GM19328 (cell line): ENCODE measurements at regions not wholly inside any gene's neighbourhood (a gene's known extent, or its start where the extent isn't known, plus 50 kb on each side); places are given as distances from the start of the nearest gene placed in this dataset.

Source experiments
- ATAC-seq: cut with Tn5 transposase; IDR thresholded peaks from one replicate; pipeline ENCODE4 v1.9.1; 2021; ENCODE audit warnings: mild to moderate bottlenecking, moderate library complexity; ENCODE audit not compliant: unreplicated experiment

DNA sequence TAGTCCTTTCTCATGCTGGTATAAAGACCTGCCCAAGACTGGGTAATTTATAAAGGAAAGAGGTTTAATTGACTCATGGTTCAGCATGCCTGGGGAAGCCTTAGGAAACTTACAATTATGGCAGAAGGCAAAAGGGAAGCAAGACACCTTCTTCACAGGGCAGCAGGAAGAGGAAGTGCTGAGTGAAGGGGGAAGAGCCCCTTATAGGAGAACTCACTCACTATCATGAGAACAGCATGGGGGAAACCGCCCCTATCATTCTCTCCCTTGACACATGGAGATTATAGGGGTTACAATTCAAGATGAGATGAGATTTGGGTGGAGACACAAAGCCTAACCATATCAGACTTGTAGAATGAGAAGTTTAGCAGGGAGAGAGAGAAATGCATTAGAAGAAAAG, 373.3 kb upstream of the DIAPH2 start:
- no peak for ATAC-seq

DNA sequence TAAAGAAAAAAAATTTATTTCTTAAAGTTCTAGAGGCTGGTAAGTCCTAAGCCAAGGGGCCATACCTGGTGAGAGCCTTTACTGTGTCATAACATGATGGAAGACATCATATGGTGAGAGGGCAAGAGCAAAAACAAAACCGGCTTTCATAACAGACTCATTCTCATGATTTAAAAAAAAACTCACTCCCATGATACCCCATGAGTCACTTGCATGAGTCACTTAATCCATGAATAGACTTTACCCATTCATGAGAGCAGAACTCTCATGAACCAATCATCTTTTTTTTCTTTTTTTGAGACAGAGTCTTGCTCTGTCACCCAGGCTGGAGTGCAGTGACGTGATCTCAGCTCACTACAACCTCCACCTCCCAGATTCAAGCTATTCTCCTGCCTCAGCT, 369.7 kb upstream of the DIAPH2 start:
- no peak for ATAC-seq

DNA sequence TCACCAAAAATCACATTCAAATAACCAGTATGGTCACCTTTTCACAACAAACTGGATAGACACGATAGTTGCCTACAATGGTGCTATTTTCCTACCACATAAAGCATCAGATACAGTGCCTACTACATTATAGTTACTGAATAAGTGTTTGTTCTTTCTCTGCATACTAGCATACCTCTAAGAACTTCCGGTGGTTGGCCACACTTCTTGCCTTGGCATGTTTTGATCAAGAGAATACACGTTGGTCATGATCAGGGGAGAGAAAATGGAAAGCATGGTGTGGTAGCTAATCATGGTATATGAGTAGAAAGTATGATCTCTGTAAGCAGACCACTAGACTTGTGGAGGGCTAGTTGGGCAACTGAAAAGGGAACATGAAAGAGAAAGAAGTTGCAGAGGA, 322.8 kb upstream of the DIAPH2 start:
- no peak for ATAC-seq

DNA sequence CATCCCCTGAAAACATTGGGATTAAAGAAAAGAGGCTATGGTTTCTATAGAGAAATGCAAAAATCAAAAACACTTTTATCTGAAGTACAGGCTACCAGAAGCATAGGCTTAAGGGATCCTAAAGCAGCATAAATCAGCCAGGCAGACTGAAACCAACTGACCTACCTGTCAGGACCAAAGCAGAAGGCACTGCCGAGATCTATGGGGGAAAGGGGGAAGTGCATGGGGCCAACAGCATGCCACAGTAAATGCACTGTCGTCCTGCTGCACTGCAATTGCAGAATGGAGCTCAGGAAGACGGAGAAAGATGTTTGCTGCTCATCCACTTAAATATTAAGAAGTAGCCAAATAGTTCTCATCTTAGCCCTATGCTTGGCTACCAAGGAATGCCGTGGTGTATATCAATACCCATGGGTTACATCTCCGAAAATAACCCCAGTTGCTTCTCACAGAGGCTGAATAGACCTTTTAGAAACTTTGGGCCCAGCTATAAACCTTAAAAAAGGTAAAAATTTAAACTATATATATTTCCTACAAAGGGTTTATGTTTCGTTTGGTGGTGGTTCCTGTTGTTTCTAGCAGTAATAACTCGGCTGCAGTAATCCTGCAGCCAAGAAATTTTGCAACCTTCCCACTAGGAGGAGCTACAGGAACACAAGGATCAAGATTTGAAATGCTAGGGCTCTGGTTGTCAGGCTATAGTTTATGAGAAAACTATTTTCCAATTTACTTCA, 312.2 kb upstream of the DIAPH2 start:
- ATAC-seq = no peak

DNA sequence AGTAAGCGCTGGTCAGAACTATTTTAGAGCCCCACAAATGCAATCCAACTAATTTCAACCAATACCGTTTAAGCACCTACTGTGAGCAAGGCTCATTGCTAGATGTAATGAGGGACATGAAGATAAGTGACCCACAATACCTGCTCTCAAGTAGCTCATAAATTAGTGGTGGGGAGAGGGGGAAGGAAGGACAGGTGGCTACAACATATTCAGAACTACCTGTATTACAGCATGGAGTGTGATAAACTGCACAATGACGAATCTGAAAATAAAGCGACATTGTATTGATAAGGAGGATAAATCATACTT, 311.6 kb upstream of the DIAPH2 start:
- no peak for ATAC-seq

DNA sequence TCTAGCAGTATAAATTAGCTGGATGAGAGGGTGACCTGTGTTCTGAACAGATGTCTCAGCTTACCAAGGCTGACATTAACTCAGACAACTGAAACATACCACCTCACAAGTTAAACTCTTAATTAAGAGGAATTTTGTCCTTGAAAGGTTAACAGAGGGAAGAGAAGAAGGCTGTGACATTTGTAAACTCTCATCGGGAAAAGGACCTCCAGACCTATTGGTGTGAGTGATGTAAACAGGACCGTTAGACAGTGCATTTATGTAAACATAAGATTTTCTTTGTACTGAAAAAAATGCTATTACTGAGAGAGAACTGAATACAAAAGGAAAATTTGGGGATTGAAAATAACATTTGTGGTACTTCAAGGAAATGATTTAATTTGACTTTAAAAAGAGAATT, 308.4 kb upstream of the DIAPH2 start:
- ATAC-seq = no peak

DNA sequence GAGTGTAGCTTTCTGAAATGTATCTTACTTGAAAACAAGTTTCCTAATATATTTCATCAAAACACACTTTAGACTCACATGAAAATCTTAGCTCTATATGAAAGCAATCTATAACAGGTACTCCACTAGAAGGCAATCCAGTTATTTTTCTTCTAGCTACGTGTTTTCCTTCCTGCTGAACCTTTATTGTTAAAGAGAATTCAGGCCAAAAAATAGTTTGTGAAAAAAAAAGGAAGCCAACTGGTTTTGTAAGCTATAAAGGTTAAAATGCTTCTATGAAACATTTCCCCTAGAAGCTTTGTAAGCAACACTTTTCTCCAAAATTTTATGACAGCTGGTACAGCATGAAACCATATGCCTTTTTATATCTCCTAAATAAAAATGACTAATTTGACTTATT, 304.7 kb upstream of the DIAPH2 start:
- ATAC-seq = no peak

DNA sequence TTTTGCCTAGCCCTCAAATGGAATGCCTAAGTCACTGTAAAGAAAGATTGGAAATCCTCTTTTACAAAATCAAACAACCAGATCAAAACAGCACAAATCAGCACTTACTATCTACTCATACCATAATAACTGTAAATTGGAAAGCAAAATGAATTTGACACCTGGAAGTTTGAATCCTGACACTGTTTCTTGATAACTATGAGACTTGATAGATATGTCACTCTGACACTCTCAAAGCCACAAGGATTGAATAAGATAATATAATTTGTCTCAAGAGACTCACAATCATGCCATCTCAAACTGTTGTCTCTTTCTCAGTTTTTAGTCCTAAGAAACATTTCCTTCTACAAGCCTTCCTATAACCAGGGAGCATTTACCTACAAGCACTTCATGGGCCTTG, 302.6 kb upstream of the DIAPH2 start:
- no peak for ATAC-seq

DNA sequence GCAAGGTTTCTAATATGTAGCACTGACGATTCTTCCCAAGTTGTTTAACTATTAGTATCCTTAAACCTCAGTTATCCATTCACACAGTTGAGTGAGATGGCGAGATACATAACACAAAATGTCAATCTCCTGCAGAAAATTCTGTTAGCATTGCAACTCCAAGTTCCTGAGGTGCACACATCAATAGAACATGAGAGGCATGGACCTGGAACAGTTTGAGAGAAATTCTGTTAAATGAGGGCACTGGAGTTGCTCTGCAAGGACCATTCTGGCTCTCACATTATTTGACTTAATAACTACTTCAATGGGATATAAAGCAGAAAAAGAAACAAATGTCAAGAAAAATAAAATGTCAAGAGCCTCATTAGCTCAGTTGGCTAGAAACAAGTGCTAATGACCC, 301.2 kb upstream of the DIAPH2 start:
- ATAC-seq = no peak

DNA sequence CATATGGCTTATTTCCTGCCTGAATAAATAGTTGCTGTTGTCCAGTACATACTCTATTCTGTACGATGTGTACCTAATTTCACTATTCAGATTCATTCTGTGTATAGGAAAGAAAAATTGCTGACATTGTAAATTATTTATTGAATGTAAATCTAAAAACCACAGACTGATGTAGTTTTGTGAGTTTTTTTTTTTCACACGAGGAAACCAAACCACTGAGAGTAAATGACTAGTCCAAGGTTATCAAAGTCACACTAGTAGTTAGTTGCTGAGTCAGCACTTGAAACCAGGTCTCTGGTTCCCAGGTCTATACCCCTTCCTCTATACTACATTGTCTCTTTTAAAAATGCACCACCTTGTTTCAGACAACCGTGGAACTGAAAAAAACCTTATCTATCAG, 298.3 kb upstream of the DIAPH2 start:
- no peak for ATAC-seq

DNA sequence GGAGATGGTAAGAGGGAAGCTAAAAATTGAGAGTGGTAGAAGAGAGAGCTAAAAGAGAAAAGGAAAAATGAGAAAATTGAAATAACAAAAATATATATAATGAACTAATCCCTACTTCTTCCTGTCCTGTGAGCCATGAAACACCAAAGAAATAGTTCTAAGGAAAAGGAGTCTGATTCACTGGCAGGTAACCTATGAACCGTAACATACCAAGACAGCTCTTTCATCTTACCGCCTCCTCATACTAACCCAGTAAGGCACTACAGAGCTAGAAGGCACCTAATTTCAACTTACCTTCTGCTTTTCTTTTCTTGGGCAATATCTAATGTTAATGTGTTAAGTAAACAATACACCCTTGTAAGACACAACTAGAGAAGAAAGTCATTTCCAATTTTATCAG, 297.7 kb upstream of the DIAPH2 start:
- ATAC-seq = no peak

DNA sequence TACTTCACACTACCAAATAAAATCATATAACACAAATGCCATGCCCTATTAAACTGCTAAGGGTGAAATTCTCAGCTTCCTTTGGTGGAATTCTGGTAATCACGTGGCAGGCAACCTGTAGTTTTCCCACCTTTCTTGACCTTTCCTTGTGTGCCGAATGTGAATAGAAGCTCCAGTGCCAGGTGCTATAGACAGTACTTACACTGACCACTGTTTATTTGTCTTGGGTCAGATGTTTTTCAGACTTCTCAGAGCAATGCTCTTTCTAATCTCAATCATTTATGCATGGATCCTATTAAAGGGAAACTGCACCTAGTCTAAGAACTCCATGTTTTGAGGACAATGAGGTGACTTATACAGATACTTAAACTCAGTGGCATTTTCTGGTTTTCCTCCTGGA, 296.8 kb upstream of the DIAPH2 start:
- no peak for ATAC-seq

DNA sequence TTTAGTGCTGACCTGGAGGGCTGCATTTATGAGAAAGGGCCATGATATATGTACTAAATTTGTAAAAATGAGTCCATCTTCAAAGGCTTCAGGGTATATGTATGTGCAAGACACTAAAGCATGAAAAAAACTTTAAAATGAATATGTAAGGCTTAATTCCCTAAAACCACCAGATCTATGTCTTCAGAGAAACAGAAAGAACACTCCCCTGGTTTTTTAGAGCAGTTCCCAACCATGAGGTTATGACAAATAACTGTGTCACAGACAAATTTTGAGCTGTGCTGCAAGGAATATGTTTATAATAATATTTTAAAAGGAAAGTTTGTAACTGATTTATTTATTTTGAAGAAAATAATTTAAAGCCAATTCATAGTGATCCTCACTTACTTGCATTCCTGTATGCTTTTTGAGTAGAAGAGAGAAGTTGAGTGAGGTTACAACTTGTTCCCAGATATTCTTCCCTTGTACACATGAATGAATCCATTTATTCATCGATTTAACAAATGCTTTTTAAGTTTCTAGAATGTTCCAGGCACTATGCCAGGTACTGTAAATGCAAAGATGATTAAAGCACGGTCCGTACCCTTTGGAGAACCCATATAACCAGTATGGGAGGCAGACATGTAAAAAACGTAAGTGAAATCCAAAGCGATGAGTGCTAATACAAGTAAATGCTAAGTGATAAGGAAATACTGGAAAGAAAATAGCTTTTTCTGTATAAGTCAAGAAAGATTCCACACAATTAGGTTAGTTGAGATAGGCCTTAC, 295.2 kb upstream of the DIAPH2 start:
- no peak for ATAC-seq

DNA sequence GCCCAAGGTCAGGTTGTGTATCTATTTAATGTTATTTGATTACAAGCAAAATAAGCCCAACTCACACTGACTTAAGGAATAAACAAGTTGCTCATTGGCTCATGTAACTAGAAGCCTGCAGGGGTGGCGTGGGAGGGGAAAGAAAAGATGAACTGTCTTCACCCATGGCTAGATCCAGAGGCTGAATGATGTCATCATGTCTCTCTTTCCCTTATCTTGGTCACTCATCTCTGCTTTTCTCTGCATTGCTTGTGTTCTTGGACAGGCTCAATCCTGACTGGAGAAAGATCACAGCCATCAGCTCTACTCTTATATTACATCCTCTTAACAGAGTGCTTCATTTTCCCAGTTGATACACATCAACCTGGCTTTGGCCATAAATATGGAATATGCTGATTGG, 290.0 kb upstream of the DIAPH2 start:
- no peak for ATAC-seq

DNA sequence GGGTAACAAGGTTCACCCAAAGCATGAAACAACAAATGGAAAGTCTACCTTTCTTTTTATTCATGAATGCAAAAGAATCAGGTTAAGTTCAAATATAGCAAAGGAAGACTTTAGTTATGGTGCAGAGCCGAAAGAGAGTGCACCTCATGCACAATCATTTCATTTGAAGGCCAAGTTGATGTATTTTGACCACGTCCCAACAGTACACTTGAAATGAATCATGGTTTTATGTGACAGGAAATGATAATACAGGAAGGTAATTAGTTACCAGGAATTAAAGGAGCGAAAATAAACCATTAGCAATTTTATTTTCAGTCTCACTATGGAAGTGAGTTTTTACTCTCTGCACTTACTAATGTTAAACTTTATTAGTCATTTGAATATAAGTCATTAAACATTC, 281.2 kb upstream of the DIAPH2 start:
- no peak for ATAC-seq

DNA sequence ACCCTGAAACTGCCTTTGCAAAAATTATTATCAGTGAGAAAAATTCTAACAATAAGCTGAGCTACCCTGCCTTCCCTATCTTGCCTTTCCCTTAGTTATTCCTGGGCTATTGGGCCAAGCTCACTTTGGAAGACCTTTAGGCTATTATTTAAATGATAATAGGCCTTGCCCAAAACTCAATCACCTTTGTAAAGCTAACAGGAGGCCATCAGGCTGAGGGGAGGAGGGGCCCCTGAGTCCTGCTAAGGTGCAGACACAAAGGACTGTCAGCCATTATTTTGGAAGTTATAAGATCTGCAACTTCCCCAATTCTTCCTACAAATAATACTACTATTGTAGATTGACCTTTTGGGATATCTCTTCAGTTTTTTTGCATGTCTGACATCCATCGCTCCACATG, 278.8 kb upstream of the DIAPH2 start:
- ATAC-seq = no peak

DNA sequence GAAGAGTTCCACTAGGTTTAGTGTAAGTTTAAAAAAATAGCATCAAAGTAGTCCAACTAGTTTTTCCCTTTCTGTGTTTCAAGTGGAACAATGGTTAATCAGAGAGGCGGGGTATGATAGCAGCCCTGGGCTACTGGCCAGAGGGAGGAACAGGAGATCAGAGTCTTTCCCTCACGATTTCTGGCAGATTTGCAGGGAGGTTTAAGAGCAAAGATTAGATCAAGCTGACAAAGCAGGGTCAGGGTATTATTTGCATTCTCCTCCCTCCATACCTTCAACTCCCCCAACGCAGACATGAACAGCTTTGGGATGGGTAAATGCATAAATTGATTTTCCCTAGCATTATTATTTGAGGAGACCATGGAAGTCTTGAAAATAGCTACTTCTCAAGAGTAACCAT, 277.6 kb upstream of the DIAPH2 start:
- ATAC-seq = no peak

DNA sequence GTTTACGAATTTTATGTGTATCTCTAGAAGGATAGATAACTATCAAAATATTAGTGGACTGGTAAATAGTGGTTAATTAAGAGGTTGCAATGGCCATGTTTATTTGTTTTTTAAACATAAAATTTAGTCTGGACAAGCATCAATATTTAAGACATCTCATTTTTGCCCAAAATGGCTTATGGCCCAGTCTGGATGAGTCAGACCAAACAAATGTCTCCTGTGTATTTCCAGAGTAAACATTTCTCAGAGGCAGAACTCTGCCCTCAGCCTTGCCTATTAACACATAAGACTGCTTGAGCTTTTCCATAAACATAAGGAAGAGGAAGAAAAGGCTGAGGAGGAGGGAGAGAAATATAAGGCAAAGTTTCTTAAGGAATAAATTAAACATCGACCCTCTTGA, 277.1 kb upstream of the DIAPH2 start:
- ATAC-seq = no peak

DNA sequence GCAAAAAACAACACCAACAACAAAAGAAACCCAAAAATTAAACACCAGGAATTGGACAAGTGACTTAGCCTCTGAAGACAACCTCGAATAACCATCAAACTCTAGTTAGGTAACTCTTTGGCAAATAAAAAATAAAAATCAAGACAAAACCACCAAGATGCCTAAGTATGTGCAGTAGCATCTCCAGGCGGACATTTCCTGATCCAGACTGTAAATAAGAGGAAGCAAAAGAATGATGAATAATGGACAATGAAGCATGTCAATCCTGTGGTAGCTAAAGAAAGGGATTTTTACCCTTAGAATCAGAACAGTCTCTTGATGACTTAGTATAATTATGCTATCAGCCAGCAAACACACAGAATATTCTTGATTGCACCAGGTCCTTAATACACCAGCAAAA, 276.7 kb upstream of the DIAPH2 start:
- ATAC-seq = no peak

DNA sequence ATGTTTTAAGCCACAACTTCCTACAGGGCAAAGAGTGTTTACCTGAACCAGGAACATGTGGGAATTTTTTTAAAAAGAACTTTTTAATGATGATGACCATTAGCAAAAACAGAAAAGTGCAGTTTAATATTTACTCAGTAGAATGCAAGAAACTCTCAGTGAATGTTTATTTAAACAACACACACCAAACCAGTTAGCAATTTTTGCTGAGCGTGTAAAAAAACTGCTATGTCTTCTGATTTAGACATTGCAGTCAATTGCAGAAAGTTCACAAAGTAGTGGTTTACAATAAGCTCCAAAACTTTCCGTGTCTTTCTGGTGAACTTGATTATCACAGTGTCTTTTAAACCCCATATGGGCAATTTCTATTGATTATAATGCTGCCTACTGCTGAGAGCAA, 273.7 kb upstream of the DIAPH2 start:
- no peak for ATAC-seq

DNA sequence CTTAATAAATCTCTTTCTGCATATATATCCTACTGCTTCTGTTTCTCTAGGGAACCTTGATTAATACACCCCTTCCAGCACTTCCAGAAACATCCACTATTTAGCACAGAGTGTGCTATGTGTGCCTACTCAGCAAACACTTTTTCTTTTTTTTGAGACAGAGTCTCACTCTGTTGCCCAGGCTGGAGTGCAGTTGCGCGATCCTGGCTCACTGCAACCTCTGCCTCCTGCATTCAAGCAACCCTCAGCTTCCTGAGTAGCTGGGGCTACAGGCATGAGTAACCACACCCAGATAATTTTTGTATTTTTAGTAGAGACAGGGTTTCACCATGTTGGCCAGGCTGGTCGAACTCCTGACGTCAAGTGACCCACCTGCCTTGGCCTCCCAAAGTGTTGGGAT, 266.9 kb upstream of the DIAPH2 start:
- no peak for ATAC-seq

DNA sequence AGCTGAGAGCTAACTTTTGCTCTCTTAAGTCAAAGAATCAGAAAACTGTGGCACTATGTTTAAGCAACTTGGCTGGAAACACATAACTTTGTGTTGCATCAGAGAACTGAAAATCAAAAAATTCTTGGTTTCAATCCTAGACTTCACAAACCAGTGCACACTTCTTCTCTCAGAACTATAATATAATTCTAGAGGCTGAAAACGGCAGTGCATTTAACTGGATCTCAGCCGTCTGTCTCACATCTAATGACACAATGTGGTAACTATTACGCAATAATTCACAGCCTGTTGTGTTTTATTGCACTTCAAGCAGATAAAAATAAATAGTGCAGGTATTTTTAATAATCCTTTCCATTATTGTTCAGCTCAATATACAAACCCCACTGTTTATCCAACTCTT, 260.6 kb upstream of the DIAPH2 start:
- no peak for ATAC-seq

DNA sequence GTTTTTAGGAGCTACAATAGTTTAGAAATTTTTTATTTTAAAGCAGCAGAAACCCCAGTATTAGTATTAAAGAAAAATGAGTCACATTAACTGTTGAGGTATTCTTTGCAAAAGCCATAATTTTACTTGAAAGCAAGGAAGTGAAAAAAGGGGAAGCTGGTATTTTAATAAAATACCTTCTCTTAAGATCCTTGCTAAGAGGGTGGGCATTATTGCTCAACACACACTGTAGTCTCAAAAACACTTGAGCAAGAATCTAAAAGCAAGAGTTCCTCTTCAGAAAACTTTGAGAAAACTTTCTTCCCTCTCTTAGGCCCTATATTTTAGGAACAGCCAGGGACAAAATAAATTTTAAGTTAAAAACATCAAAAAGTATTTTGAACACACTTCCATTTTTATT, 259.4 kb upstream of the DIAPH2 start:
- ATAC-seq = no peak
